Psoas muscle (tissue), 7 donors: ENCODE measurements at regions not wholly inside any gene's neighbourhood (a gene's known extent, or its start where the extent isn't known, plus 50 kb on each side); places are given as distances from the start of the nearest gene placed in this dataset.
"Not testable (repeated sequence)": the region's sequence is repeated elsewhere in the genome, so short reads cannot be mapped to it uniquely, and the experiment has no call there.

Experiments used
- ATAC-seq, 4 donors: fragments of 200-7000 bp; cut with Tn5 transposase; one replicate each; pipeline ENCODE4 v1.9.1; 2020; ENCODE audit warnings: moderate library complexity in 3 of 4, mild to moderate bottlenecking in 2 of 4
- DNase-seq, 2 donors: peaks; one replicate each; pipeline ENCODE4 v3.0.0-alpha.2; 2020
- H3K27ac ChIP-seq: fragments of 200-600 bp; one replicate; pipeline ENCODE4 v1.8.0; 2022
- H3K27me3 ChIP-seq, 3 donors: fragments of 200-600 bp in 1 of 3; one replicate each; pipeline versions ENCODE4 v1.6.1 to v1.8.0; 2013 to 2022; ENCODE audit warnings: low read length in 2 of 3, mild to moderate bottlenecking in 2 of 3, moderate library complexity in 1 of 3; ENCODE audit not compliant: insufficient read depth in 3 of 3
- H3K36me3 ChIP-seq, 2 donors: fragments of 200-600 bp in 1 of 2; one replicate each; pipeline versions ENCODE4 v1.6.1 to v1.8.0; 2013 to 2022; ENCODE audit warnings: low read depth in 1 of 2, mild to moderate bottlenecking in 1 of 2, moderate library complexity in 1 of 2; ENCODE audit not compliant: insufficient read depth in 1 of 2
- H3K4me1 ChIP-seq: fragments of 200-600 bp; one replicate; pipeline ENCODE4 v1.8.0; 2022
- H3K4me3 ChIP-seq: fragments of 200-600 bp; one replicate; pipeline ENCODE4 v1.8.0; 2022; ENCODE audit warnings: mild to moderate bottlenecking
- H3K9me3 ChIP-seq: fragments of 200-600 bp; one replicate; pipeline ENCODE4 v1.8.0; 2022
- CTCF ChIP-seq: fragments of 200-600 bp; IDR thresholded peaks from one replicate; pipeline ENCODE4 v1.8.0; 2022; ENCODE audit warnings: antibody characterized with exemption
- WGBS, 3 donors: extraction: QIAGEN DNeasy Blood & Tissue Kit; methylation state at CpG; one replicate each; pipeline versions ENCODE4 v1.1.6 to v1.1.7; 2013; 5-methylcytosine and 5-hydroxymethylcytosine counted together
- intact Hi-C, 2 donors: fragments of 100-400 bp; cut with DNase I; formaldehyde crosslinking; loops; one replicate each; pipeline versions ENCODE4 v1.11.0 to v1.14.2; 2022
- donor health status: healthy with polysubstance abuse.
- donor health status: DM: no; HTN: no; CAD: no; lungs with moderate emphysema.
- donor health status: Bipolar disorder and iron deficiency.
- donor health status: healthy.
- donor health status: DM: yes; HTN: yes; CAD: no.
- donor health status: DM: no; HTN: no; CAD: no.
- donor health status: DM: yes; HTN: yes; CAD: no.

DNA sequence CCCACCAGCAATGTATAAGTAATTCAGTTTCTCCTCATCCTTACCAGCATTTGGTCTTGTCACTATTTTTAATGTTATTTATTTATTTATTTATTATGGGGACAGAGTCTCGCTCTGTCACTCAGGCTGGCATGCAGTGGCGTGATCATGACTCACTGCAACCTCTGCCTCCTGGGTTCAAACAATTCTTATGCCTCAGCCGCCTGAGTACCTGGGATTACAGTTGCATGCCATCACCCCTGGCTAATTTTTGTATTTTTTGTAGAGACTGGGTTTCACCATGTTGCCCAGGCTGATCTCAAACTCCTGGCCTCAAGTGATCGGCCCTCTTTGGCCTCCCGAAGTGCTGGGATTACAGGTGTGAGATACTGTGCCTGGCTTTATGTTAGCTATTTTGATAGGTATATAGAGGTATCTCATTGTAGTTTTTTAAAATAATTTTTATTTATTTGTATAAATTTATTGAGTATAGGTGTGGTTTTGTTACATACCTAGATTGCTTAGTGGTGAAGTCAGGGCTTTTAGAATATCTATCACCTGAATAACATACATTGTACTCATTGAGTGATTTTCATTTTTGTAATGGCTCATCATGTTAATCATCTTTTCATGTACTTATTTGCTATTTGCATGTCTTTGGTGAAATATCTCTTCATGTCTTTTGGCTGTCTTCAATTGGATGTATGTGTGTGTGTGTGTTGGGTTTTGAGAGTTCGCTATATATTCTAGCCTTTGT, 53.3 kb downstream of the TANC2 start:
- H3K9me3 ChIP-seq, result no peaks in the 10 kb centered on the region
- no peak for ATAC-seq
- H3K4me1 ChIP-seq, result no peaks in the 10 kb centered on the region
- H3K36me3 ChIP-seq, result no peaks in the 10 kb centered on the region
- no peak for TF ChIP-seq CTCF
- no peaks in the 10 kb centered on the region for H3K27me3 ChIP-seq
- DNase-seq, result no peak
- H3K27ac ChIP-seq, result no peak overlapping the region
- intact Hi-C loops, result no loop called here
- no peak overlapping the region for H3K4me3 ChIP-seq
- WGBS, 3 donors, result 96 to 97% (median 96%) methylated on average over 6 of the region's 6 CpGs

- intact Hi-C loops, result no loop called here
- Histone ChIP-seq H3K9me3 (no peaks in the 10 kb centered on the region), H3K4me3 (no peak overlapping the region), H3K27ac (no peak overlapping the region), H3K36me3 (no peaks in the 10 kb centered on the region), H3K4me1 (no peaks in the 10 kb centered on the region), H3K27me3 (no peaks in the 10 kb centered on the region)
- WGBS, 3 donors, result 95 to 100% (median 100%) methylated on average over 1 of the region's 1 CpG
- no peak for TF ChIP-seq CTCF
- DNase-seq (no peak), ATAC-seq (no peak)
Observed at GRCh38 chr17:63022567-63022966, 56.5 kb downstream of the TANC2 start.

DNA sequence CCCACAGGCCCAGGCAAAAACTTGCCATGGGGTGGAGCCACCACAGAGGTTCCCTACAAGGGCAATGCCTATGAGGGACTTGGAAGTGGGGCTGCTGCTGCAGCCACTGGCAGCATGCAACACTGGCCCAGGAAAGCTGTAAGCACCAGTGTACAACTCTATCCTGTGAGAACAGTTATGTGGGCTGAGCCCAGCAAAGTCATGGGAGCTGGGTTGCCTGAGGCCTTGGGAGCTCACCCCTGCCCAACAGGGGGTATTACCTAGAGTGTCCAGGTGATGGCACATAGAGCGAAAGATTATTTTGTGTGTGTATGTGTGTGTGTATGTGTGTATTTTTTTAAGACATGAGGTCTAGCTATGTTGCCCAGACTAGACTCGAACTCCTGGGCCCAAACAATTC, 57.0 kb downstream of the TANC2 start:
- 96 to 100% (median 98%) methylated on average over 2 of the region's 2 CpGs for WGBS, 3 donors
- no peaks in the 10 kb centered on the region for H3K4me1 ChIP-seq
- TF ChIP-seq CTCF, result no peak

DNA sequence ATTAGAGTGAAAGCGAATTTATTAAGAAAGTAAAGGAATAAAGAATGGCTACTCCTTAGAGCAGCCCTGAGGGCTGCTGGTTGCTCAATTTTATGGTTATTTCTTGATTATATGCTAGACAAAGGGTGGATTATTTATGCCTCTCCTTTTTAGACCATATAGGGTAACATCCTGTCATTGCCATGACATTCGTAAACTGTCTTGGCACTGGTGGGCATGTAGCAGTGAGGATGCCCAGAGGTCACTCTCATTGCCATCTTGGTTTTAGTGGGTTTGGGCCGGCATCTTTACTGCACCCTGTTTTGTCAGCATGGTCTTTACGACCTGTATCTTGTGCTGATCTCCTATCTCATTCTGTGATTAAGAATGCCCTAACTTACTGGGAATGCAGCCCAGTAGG, 58.2 kb downstream of the TANC2 start:
- Histone ChIP-seq H3K9me3 (no peaks in the 10 kb centered on the region), H3K4me3 (no peak overlapping the region), H3K4me1 (no peaks in the 10 kb centered on the region), H3K36me3 (no peaks in the 10 kb centered on the region), H3K27me3 (no peaks in the 10 kb centered on the region), H3K27ac (no peak overlapping the region)
- DNase-seq, result no peak
- TF ChIP-seq CTCF, result no peak
- no peak for ATAC-seq
- intact Hi-C loops, result no loop called here
- 85% methylated on average over 4 of the region's 4 CpGs for WGBS, 3 donors

More for the DNA sequence above, 57.0 kb downstream of the TANC2 start:
- Histone ChIP-seq H3K4me3 (no peak overlapping the region), H3K9me3 (no peaks in the 10 kb centered on the region), H3K36me3 (no peaks in the 10 kb centered on the region), H3K27ac (no peak overlapping the region), H3K27me3 (no peaks in the 10 kb centered on the region)
- DNase-seq, result no peak
- intact Hi-C loops, result no loop called here
- no peak for ATAC-seq

- no peaks in the 10 kb centered on the region for H3K4me1 ChIP-seq
- intact Hi-C loops, result no loop called here
- H3K4me3 ChIP-seq, result no peak overlapping the region
- H3K9me3 ChIP-seq, result no peaks in the 10 kb centered on the region
- ATAC-seq, result no peak
- TF ChIP-seq CTCF, result no peak
- no peaks in the 10 kb centered on the region for H3K27me3 ChIP-seq
- H3K27ac ChIP-seq, result no peak overlapping the region
- no peaks in the 10 kb centered on the region for H3K36me3 ChIP-seq
- DNase-seq, result no peak
Observed at GRCh38 chr17:63024716-63025115, 58.7 kb downstream of the TANC2 start.

- H3K4me3 ChIP-seq, intact Hi-C loops, DNase-seq, H3K27me3 ChIP-seq, H3K4me1 ChIP-seq, ATAC-seq, H3K36me3 ChIP-seq, H3K27ac ChIP-seq, H3K9me3 ChIP-seq: not testable (repeated sequence)
- WGBS, 3 donors, result 91 to 95% (median 94%) methylated on average over 4 of the region's 4 CpGs
Observed at GRCh38 chr17:63025637-63026036, 59.6 kb downstream of the TANC2 start.
